IMR-90 (cell line): ENCODE measurements at regions not wholly inside any gene's neighbourhood (a gene's known extent, or its start where the extent isn't known, plus 50 kb on each side); places are given as distances from the start of the nearest gene placed in this dataset.

ENCODE experiments used
- ATAC-seq: fragments of 200-7000 bp; cut with Tn5 transposase; 2 replicates; pipeline ENCODE4 v1.9.1; 2020; ENCODE audit warnings: low read depth, mild to moderate bottlenecking, moderate library complexity
- BruUV-seq: library from RNA; stranded (reverse); fragments of 400-500 nt; replicated peaks from 2 replicates; lab custom pipeline; 2021; lab: Mats Ljungman, UMichigan
- CTCF ChIA-PET: fragments of 300-600 bp; formaldehyde crosslinking; extraction: SDS; loops from one replicate; lab custom pipeline; 2021; ENCODE audit warnings: antibody characterized with exemption; lab: Yijun Ruan, JAX
- POLR2A ChIA-PET: fragments of 300-600 bp; sonication (Branson Sonifier 250); formaldehyde crosslinking; loops from one replicate; lab custom pipeline; 2022; ENCODE audit warnings: antibody characterized with exemption; ENCODE audit not compliant: unreplicated experiment; lab: Charles Lee
- DNase-seq: peaks from one replicate; pipeline ENCODE4 v3.0.0; 2013
- H2AFZ ChIP-seq: replicated peaks from 2 replicates; pipeline ENCODE3; 2013; ENCODE audit warnings: low read length, mild to moderate bottlenecking; ENCODE audit not compliant: poor library complexity
- H2AK5ac ChIP-seq: 2 replicates; pipeline ENCODE4 v1.6.1; 2013; ENCODE audit warnings: low read depth, low read length, inconsistent platforms
- H2AK9ac ChIP-seq: replicated peaks from 2 replicates; pipeline ENCODE3; 2013; ENCODE audit warnings: mild to moderate bottlenecking, low read depth, low read length, moderate library complexity; ENCODE audit not compliant: poor library complexity
- H2BK120ac ChIP-seq: 2 replicates; pipeline ENCODE4 v1.6.1; 2013; ENCODE audit warnings: low read depth, low read length, inconsistent platforms
- H2BK15ac ChIP-seq: 3 replicates; pipeline ENCODE4 v1.6.1; 2013; ENCODE audit warnings: low read depth, low read length, inconsistent platforms
- H2BK20ac ChIP-seq: 2 replicates; pipeline ENCODE4 v1.6.1; 2013; ENCODE audit warnings: low read depth, mild to moderate bottlenecking, inconsistent platforms, low read length, moderate library complexity
- H2BK5ac ChIP-seq: 2 replicates; pipeline ENCODE4 v1.6.1; 2013; ENCODE audit warnings: mild to moderate bottlenecking, low read depth, low read length, inconsistent platforms; ENCODE audit not compliant: poor library complexity, severe bottlenecking
- H3K14ac ChIP-seq: replicated peaks from 2 replicates; pipeline ENCODE4 v1.6.1; 2013; ENCODE audit warnings: low read depth, low read length, inconsistent platforms
- H3K18ac ChIP-seq: 2 replicates; pipeline ENCODE4 v1.6.1; 2013; ENCODE audit warnings: low read depth, low read length, control low read depth
- H3K23ac ChIP-seq: 2 replicates; pipeline ENCODE4 v1.6.1; 2013; ENCODE audit warnings: low read depth, low read length, inconsistent platforms
- H3K27ac ChIP-seq: 2 replicates; pipeline ENCODE4 v1.5.1; 2013; ENCODE audit warnings: mild to moderate bottlenecking, control low read depth, low read length; ENCODE audit not compliant: insufficient read depth
- H3K27me3 ChIP-seq: 2 replicates; pipeline ENCODE4 v1.6.1; 2013; ENCODE audit warnings: low read length; ENCODE audit not compliant: control insufficient read depth, insufficient read depth
- H3K36me3 ChIP-seq: 2 replicates; pipeline ENCODE4 v1.6.1; 2013; ENCODE audit warnings: low read length, mixed read lengths; ENCODE audit not compliant: control insufficient read depth, insufficient read depth
- H3K4ac ChIP-seq: 2 replicates; pipeline ENCODE4 v1.6.1; 2013; ENCODE audit warnings: low read depth, low read length, inconsistent platforms
- H3K4me1 ChIP-seq: 2 replicates; pipeline ENCODE4 v1.6.1; 2013; ENCODE audit warnings: low read length, mixed read lengths; ENCODE audit not compliant: control insufficient read depth, insufficient read depth
- H3K4me2 ChIP-seq: 2 replicates; pipeline ENCODE4 v1.6.1; 2013; ENCODE audit warnings: low read depth, mild to moderate bottlenecking, control low read depth, low read length, moderate library complexity
- H3K4me3 ChIP-seq: 2 replicates; pipeline ENCODE4 v1.5.1; 2013; ENCODE audit warnings: low read depth, mild to moderate bottlenecking, control low read depth, low read length, moderate library complexity; ENCODE audit not compliant: insufficient read depth
- H3K56ac ChIP-seq: 2 replicates; pipeline ENCODE4 v1.6.1; 2013; ENCODE audit warnings: low read length, inconsistent platforms; ENCODE audit not compliant: insufficient read depth; ENCODE audit errors: extremely low read depth
- H3K79me1 ChIP-seq, 2 experiments: 2 replicates each; pipeline ENCODE4 v1.6.1; 2013; ENCODE audit warnings: low read length in 2 of 2, inconsistent platforms in 1 of 2, low read depth in 1 of 2
- H3K9ac ChIP-seq: 2 replicates; pipeline ENCODE4 v1.6.1; 2013; ENCODE audit warnings: low read depth, low read length, control low read depth
- H3K9me1 ChIP-seq: 2 replicates; pipeline ENCODE4 v1.6.1; 2013; ENCODE audit warnings: low read length, inconsistent platforms; ENCODE audit not compliant: insufficient read depth
- H3K9me3 ChIP-seq: 2 replicates; pipeline ENCODE4 v1.6.1; 2013; ENCODE audit warnings: low read length; ENCODE audit not compliant: control insufficient read depth, insufficient read depth
- H4K20me1 ChIP-seq: 2 replicates; pipeline ENCODE4 v1.6.1; 2013; ENCODE audit warnings: low read length, inconsistent platforms; ENCODE audit not compliant: insufficient read depth
- H4K5ac ChIP-seq: 2 replicates; pipeline ENCODE4 v1.6.1; 2013; ENCODE audit warnings: mild to moderate bottlenecking, low read depth, low read length, control low read depth
- H4K8ac ChIP-seq, 2 experiments: 2 replicates each; pipeline ENCODE4 v1.6.1; 2013; ENCODE audit warnings: low read depth in 2 of 2, low read length in 2 of 2, control low read depth in 1 of 2, inconsistent platforms in 1 of 2
- H4K91ac ChIP-seq: 2 replicates; pipeline ENCODE4 v1.6.1; 2013; ENCODE audit warnings: low read depth, low read length, inconsistent platforms; ENCODE audit not compliant: insufficient read depth
- CEBPB ChIP-seq: IDR thresholded peaks from 2 replicates; pipeline ENCODE4 v1.6.1; 2012; ENCODE audit warnings: low read depth, low read length, improper control_type of control experiment
- CTCF ChIP-seq: conservative IDR thresholded peaks from 2 replicates; pipeline ENCODE4 v1.5.1; 2012; ENCODE audit warnings: mild to moderate bottlenecking, low read depth, low read length, improper control_type of control experiment
- ELK1 ChIP-seq: fragments of 150-350 bp; IDR thresholded peaks from 2 replicates; pipeline ENCODE4 v1.6.1; 2016; ENCODE audit warnings: low read depth, mild to moderate bottlenecking, low read length, moderate library complexity, borderline replicate concordance
- FOS ChIP-seq: fragments of 150-350 bp; IDR thresholded peaks from 2 replicates; pipeline ENCODE4 v1.6.1; 2016; ENCODE audit warnings: low read depth, low read length
- MXI1 ChIP-seq: IDR thresholded peaks from 2 replicates; pipeline ENCODE4 v1.6.1; 2012; ENCODE audit warnings: low read depth, mild to moderate bottlenecking, low read length, moderate library complexity, borderline replicate concordance
- POLR2A ChIP-seq: IDR thresholded peaks from 2 replicates; pipeline ENCODE4 v1.6.1; 2012; ENCODE audit warnings: mild to moderate bottlenecking, low read depth, low read length
- dilution Hi-C: fragments of 300-500 bp; cut with HindIII; formaldehyde crosslinking; loops from one replicate; pipeline ENCODE4 v1.14.3; 2018; ENCODE audit warnings: low sequenced_read_pairs; ENCODE audit not compliant: unreplicated experiment
- in situ Hi-C: fragments of 300-500 bp; cut with MboI; formaldehyde crosslinking; loops from 3 replicates; pipeline ENCODE4 v1.14.3; 2019; ENCODE audit warnings: low sequenced_read_pairs, inconsistent platforms, mixed read lengths
- intact Hi-C: fragments of 100-400 bp; cut with micrococcal nuclease; formaldehyde crosslinking; loops from 2 replicates; pipeline ENCODE4 v1.10.0; 2022
- TF ChIP-seq, protein P1 (sequence below): fragments of 150-350 bp; IDR thresholded peaks from 2 replicates; pipeline ENCODE4 v1.6.1; 2017; ENCODE audit warnings: mild to moderate bottlenecking, antibody characterized with exemption, low read length, low read depth

- H3K4me3 ChIP-seq: no peak overlapping the region
- no peak overlapping the region for H3K27ac ChIP-seq
- intact Hi-C loops: no loop called here
- H3K9me1 ChIP-seq: no peaks in the 10 kb centered on the region
- no peak overlapping the region for H2AFZ ChIP-seq
- no peak overlapping the region for H3K56ac ChIP-seq
- dilution Hi-C loops: no loop called here
- no peaks in the 10 kb centered on the region for H3K9me3 ChIP-seq
- no peak overlapping the region for H4K5ac ChIP-seq
- CTCF ChIA-PET: no interaction called here
- no peak overlapping the region for H3K18ac ChIP-seq
- H3K4me1 ChIP-seq: no peaks in the 10 kb centered on the region
- in situ Hi-C loops: no loop called here
- no peak overlapping the region for H3K23ac ChIP-seq
- H3K27me3 ChIP-seq: no peaks in the 10 kb centered on the region
- no peaks in the 10 kb centered on the region for H4K20me1 ChIP-seq
- H3K79me1 ChIP-seq: no peaks in the 10 kb centered on the region
- no peak overlapping the region for H3K4me2 ChIP-seq
- no peak overlapping the region for H3K9ac ChIP-seq
- H2BK15ac ChIP-seq: no peak overlapping the region
- H2BK5ac ChIP-seq: no peak overlapping the region
- H3K4ac ChIP-seq: no peak overlapping the region
- BruUV-seq: no TSS peak
- H4K91ac ChIP-seq: no peak overlapping the region
- H2BK120ac ChIP-seq: no peak overlapping the region
- no peak overlapping the region for H2AK5ac ChIP-seq
- H3K36me3 ChIP-seq: no peaks in the 10 kb centered on the region
- TF ChIP-seq, protein P1, sequence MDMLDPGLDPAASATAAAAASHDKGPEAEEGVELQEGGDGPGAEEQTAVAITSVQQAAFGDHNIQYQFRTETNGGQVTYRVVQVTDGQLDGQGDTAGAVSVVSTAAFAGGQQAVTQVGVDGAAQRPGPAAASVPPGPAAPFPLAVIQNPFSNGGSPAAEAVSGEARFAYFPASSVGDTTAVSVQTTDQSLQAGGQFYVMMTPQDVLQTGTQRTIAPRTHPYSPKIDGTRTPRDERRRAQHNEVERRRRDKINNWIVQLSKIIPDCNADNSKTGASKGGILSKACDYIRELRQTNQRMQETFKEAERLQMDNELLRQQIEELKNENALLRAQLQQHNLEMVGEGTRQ: no peak
- TF ChIP-seq ELK1 (no peak), FOS (no peak), CEBPB (no peak), POLR2A (no peak), MXI1 (no peak), CTCF (no peak)
- DNase-seq (no peak), ATAC-seq (no peak)
- POLR2A ChIA-PET: no interaction called here
- no peak overlapping the region for H2BK20ac ChIP-seq
- no peak overlapping the region for H4K8ac ChIP-seq
- H3K14ac ChIP-seq: no peak overlapping the region
- H2AK9ac ChIP-seq: no peak overlapping the region
Observed at GRCh38 chr13:108534728-108535127, 94.7 kb upstream of the MYO16 start.
